ENCODE measurements at regions not wholly inside any gene's neighbourhood (a gene's known extent, or its start where the extent isn't known, plus 50 kb on each side); places are given as distances from the start of the nearest gene placed in this dataset.

GRCh38 chr1:193674292-193674944, 488.0 kb upstream of the B3GALT2 start:
- no peak for DNase-seq

DNA sequence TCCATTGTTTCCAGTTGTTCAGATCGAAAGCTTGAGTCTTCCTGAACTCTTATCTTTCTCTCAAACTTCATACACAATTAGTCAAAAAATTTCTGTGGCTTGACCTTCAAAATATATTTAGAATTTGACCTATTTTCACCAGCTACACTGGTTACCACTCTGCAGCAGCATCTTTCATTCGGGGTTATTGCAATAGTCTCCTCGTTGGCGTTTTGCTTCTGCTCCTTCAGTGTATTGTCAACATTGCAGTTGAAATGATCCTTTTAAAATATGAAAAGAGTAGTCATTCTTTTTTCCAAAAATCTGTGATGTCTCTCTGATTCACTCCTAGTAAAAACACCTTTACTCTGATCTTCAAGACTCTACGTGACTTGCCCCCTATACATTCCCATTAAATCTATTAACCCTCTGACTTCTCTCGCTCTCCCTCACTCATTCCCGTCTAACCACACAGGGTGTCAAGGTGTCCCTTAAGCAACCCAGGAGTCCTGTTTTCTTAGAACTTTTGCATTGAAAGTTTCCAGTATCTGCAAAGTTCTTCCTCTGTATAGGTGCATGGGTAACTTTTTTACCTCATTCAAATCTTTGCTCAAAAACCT, 480.2 kb upstream of the B3GALT2 start:
- DNase-seq, result no peak

DNA sequence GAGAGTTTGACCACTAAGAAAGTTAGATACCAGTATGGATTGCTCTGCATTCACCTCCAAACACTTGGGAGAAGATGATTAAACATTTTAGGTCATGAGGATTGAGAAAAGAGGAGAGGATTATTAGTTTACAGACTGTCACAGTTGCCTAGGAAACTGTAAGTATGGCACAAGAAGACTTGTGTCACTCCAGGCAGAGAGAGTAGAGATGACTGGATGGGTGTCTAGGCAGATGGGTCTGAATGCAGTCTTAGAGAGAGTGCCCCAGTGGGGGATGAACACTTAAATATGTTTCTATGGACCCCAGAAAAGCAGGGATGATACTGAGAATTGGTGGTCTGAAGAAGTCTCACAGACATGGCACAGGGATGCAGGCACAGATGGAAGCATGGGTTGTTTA, 477.6 kb upstream of the B3GALT2 start:
- no peak for DNase-seq

GRCh38 chr1:193662030-193662429, 475.6 kb upstream of the B3GALT2 start:
- DNase-seq, result no peak

GRCh38 chr1:193661385-193661784, 475.0 kb upstream of the B3GALT2 start:
- no peak for DNase-seq

DNA sequence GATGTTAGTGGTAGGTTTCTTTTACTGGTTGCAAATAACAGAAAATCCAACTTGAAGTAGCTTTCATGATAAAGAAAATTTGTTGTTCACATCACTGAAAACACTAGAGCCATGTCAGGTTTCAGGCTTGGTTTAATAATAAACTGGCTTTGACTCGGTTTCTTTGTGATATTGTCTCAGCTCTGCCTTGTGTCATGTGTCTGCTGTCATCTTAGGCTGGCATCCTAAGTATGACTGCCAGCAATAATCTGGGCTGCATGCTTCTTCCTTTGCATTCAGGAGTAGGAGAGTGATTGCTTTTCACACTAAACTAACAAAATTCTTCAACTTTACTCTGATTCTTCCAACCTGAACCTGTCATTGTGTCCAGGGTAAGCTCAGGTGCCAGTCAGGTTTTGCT, 474.0 kb upstream of the B3GALT2 start:
- no peak for DNase-seq

GRCh38 chr1:193658691-193659090, 472.3 kb upstream of the B3GALT2 start:
- DNase-seq, result no peak

DNA sequence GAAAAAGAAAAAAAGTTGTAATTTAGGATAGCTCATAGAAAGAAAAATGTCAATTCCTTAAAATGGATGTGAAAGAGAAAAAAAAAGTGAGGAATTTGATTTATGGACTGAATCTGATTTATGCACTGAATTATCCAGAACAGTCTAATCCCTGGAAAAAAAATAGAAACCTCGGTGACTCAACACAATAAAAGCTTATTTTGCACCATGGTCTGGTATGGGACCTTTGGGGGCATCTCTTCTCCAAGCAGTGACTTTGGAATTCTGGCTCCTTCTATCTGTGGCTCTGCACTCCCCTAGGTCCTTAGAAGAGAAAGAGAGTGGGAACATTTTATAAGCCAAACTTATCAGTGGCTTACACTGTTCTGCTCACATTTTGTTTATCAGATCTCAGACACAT, 471.7 kb upstream of the B3GALT2 start:
- DNase-seq, result no peak

GRCh38 chr1:193657552-193657951, 471.1 kb upstream of the B3GALT2 start:
- no peak for DNase-seq

DNA sequence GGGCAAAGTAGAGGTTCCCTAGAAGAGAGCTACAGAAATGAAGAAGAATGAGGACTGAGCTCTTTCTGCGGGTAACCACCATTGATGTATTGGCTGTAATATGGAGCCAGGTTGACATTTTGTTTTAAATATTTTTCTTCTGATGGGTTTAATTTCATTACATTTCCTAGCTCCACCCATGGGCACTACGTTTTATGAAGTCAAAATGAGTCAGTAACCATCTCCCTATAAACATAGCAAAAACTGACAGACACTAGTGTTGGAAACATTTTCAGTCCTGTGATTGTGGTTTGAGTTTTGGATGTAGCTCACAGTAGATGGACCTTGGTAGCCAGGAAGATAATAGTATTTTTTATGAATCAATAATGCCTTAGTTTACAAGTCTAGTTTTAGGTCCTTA, 470.4 kb upstream of the B3GALT2 start:
- no peak for DNase-seq

DNA sequence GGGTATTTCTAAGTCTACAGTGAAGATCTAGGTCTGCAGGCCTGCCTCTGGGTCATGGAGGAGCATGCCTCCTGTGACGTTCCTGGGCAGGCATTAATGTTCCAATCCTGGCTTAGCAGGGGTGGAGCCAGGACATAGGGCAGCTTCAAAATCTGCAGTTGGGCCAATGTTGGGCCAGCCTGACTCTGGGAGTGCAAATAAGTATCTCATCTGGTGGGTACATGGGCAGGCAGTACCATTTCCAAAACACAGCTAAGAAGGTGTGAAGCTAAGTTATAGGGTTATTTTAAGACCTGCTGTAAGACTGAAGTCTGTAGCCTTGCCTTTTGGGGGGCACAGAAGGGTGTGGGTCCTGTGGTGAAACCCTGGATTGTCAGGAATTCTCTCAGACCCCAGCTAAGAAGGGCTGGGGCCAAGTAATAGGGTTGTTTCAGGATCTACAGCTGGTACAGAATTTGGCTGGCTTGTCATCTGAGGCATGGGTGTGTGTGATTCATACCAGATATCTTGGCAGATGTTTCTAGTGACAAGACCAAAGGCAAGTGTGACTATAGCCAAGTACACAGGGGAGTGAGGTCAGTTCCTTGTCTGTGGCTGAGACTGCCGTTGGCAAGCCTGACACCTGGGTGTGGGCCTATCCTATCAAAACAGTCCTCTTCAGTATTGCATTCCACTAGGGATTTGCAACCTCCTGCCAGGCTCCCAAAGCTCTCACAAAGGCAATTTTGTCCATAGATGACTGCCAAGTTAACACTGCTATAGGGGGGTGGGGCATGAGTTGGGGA, 468.7 kb upstream of the B3GALT2 start:
- DNase-seq, result no peak

GRCh38 chr1:193649587-193649986, 463.2 kb upstream of the B3GALT2 start:
- no peak for DNase-seq

- no peak for DNase-seq
These were observed 448.5 kb upstream of the B3GALT2 start for GRCh38 chr1:193634876-193635275.

GRCh38 chr1:193634470-193634869, 448.1 kb upstream of the B3GALT2 start:
- DNase-seq, result no peak

- DNase-seq, result no peak
These were observed 447.6 kb upstream of the B3GALT2 start for GRCh38 chr1:193633991-193634390.

DNA sequence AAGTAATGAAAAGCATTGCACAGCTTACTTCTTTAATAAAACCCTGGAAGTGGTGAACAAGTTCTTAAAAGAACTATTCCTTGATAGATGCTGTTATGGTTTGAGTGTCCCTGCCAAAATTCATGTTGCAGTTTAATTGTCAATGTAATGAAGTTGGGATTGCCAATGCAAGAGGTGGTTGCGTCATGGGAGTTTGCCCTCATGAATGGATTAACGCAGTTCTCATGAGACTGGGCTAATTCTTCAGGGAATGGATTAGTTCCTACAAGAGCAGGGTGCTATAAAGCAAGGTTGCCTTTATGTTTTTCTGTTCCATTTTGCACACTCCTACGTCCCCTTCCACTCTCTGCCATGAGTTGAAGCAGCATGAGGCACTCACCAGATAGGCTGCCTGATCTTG, 446.7 kb upstream of the B3GALT2 start:
- peak; percentile 26 for DNase-seq

GRCh38 chr1:193631306-193631705, 444.9 kb upstream of the B3GALT2 start:
- no peak for DNase-seq

DNA sequence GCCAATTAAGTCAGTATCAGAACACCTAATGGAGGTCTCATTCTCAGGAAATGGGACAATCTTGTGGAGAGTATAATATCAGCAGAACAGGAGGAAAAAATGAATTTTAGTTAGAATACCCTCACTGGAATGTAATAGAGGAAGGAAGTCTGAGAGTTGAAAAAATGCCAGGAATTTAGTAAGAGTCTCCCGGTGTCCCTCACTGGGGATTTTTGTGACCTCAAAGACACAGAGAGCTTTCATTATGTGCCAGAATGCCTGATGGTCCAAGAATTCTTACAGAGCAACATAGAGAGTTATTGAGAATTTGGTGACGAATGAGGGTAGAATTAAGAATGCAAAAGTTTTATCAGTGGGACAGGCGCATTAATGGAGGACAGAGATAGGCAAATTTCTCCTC, 443.5 kb upstream of the B3GALT2 start:
- no peak for DNase-seq

GRCh38 chr1:193626695-193627094, 440.3 kb upstream of the B3GALT2 start:
- peak; percentile 28 for DNase-seq

- DNase-seq, result no peak
These were observed 438.8 kb upstream of the B3GALT2 start for GRCh38 chr1:193625255-193625654.

- no peak for DNase-seq
These were observed 433.5 kb upstream of the B3GALT2 start for GRCh38 chr1:193619911-193620310.

DNA sequence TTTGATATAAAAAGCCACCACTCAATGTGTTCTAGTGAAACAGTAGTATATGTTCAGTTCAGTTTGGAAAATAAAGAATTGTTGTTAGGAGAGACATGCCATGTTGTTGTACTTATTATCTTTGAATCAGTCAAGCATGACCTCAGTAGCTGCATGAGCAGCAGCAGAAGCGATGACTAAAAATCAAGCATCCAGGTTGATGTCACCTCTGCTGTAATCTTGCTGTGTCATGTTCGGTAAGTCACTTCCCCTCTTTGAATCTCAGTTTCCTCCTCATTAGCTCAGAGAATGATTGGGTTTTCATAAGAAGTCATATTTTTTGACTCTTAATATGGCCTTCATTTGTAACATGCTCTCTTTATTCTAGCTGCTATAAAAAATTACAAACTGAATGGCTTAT, 428.4 kb upstream of the B3GALT2 start:
- DNase-seq, result no peak

GRCh38 chr1:193614275-193614674, 427.9 kb upstream of the B3GALT2 start:
- no peak for DNase-seq

- no peak for DNase-seq
These were observed 426.6 kb upstream of the B3GALT2 start for GRCh38 chr1:193613041-193613440.
